Hepatocyte (in vitro differentiated cells): ENCODE measurements at regions not wholly inside any gene's neighbourhood (a gene's known extent, or its start where the extent isn't known, plus 50 kb on each side); places are given as distances from the start of the nearest gene placed in this dataset.

Experiments used
- DNase-seq: peaks from one replicate; pipeline ENCODE4 v3.0.0-alpha.2; 2016; ENCODE audit warnings: low spot score
- H2AFZ ChIP-seq: fragments of 200-600 bp; sonication (generic); 2 replicates; pipeline ENCODE4 v1.6.0; 2016; ENCODE audit warnings: antibody characterized with exemption, mild to moderate bottlenecking
- H3K27ac ChIP-seq: fragments of 200-600 bp; sonication (generic); 2 replicates; pipeline ENCODE4 v1.5.1; 2016; ENCODE audit warnings: mild to moderate bottlenecking
- H3K27me3 ChIP-seq: fragments of 200-600 bp; sonication (generic); 2 replicates; pipeline ENCODE4 v1.6.1; 2016
- H3K36me3 ChIP-seq: fragments of 200-600 bp; sonication (generic); replicated peaks from 2 replicates; pipeline ENCODE4 v1.5.1; 2016; ENCODE audit warnings: low read depth; ENCODE audit not compliant: insufficient read depth
- H3K4me1 ChIP-seq: fragments of 200-600 bp; sonication (generic); 2 replicates; pipeline ENCODE4 v1.5.1; 2016; ENCODE audit warnings: mild to moderate bottlenecking, moderate library complexity; ENCODE audit not compliant: insufficient read depth
- H3K4me2 ChIP-seq: fragments of 200-600 bp; sonication (generic); 2 replicates; pipeline ENCODE4 v1.6.0; 2016
- H3K4me3 ChIP-seq: fragments of 200-600 bp; sonication (generic); 2 replicates; pipeline ENCODE4 v1.5.1; 2016; ENCODE audit warnings: mild to moderate bottlenecking
- H3K79me2 ChIP-seq: fragments of 200-600 bp; sonication (generic); 2 replicates; pipeline ENCODE4 v1.6.0; 2017; ENCODE audit warnings: mild to moderate bottlenecking
- H3K9me2 ChIP-seq: fragments of 200-600 bp; sonication (generic); replicated peaks from 2 replicates; pipeline ENCODE4 v1.6.0; 2017; ENCODE audit warnings: mild to moderate bottlenecking; ENCODE audit not compliant: insufficient read depth
- H3K9me3 ChIP-seq: fragments of 200-600 bp; sonication (generic); 2 replicates; pipeline ENCODE4 v1.5.1; 2016; ENCODE audit warnings: low read depth, mild to moderate bottlenecking
- H4K20me1 ChIP-seq: fragments of 200-600 bp; sonication (generic); 2 replicates; pipeline ENCODE4 v1.6.0; 2016; ENCODE audit warnings: mild to moderate bottlenecking; ENCODE audit not compliant: insufficient read depth, poor library complexity, severe bottlenecking
- CTCF ChIP-seq: fragments of 200-600 bp; sonication (generic); IDR thresholded peaks from 2 replicates; pipeline ENCODE4 v1.5.1; 2016; ENCODE audit warnings: antibody characterized with exemption, mild to moderate bottlenecking; ENCODE audit not compliant: poor library complexity
- EZH2 ChIP-seq: fragments of 200-600 bp; sonication (generic); IDR thresholded peaks from 2 replicates; pipeline ENCODE4 v1.6.1; 2016; ENCODE audit warnings: antibody characterized with exemption, mild to moderate bottlenecking, borderline replicate concordance
- EZH2phosphoT487 ChIP-seq: fragments of 200-600 bp; sonication (generic); IDR thresholded peaks from one replicate; pipeline ENCODE4 v1.6.1; 2018; ENCODE audit warnings: antibody characterized with exemption, mild to moderate bottlenecking, low read depth, moderate library complexity; ENCODE audit not compliant: unreplicated experiment, severe bottlenecking
- WGBS: methylation state at CpG from one replicate; pipeline ENCODE4 v1.1.6; 2016; ENCODE audit warnings: low lambda C conversion rate; ENCODE audit errors: missing lambda C conversion rate; 5-methylcytosine and 5-hydroxymethylcytosine counted together

- Histone ChIP-seq H3K27me3 (no peaks in the 10 kb centered on the region), H3K36me3 (no peaks in the 10 kb centered on the region), H3K4me2 (no peak overlapping the region), H3K4me1 (no peaks in the 10 kb centered on the region), H3K27ac (no peak overlapping the region), H4K20me1 (no peaks in the 10 kb centered on the region), H3K79me2 (no peaks in the 10 kb centered on the region), H3K9me3 (no peaks in the 10 kb centered on the region), H3K4me3 (no peak overlapping the region), H3K9me2 (no peaks in the 10 kb centered on the region), H2AFZ (no peak overlapping the region)
- DNase-seq = no peak
- no peak for TF ChIP-seq EZH2phosphoT487
- TF ChIP-seq EZH2 = no peak
- TF ChIP-seq CTCF = no peak
- 61% methylated on average over 2 of the region's 2 CpGs for WGBS
These were observed 836.7 kb upstream of the CDH10 start for GRCh38 chr5:25481463-25481862.

GRCh38 chr5:25459082-25459481 lies 814.3 kb upstream of the CDH10 start:
- H3K27me3 ChIP-seq = no peaks in the 10 kb centered on the region
- H3K9me2 ChIP-seq = no peaks in the 10 kb centered on the region
- no peaks in the 10 kb centered on the region for H3K9me3 ChIP-seq
- H2AFZ ChIP-seq = no peak overlapping the region
- no peak overlapping the region for H3K27ac ChIP-seq
- no peak for DNase-seq
- H3K4me1 ChIP-seq = no peaks in the 10 kb centered on the region
- 98% methylated on average over 1 of the region's 1 CpG for WGBS
- no peak for TF ChIP-seq EZH2
- TF ChIP-seq EZH2phosphoT487 = no peak
- TF ChIP-seq CTCF = no peak
- H3K4me3 ChIP-seq = no peak overlapping the region
- no peaks in the 10 kb centered on the region for H3K36me3 ChIP-seq
- no peaks in the 10 kb centered on the region for H3K79me2 ChIP-seq
- no peaks in the 10 kb centered on the region for H4K20me1 ChIP-seq
- no peak overlapping the region for H3K4me2 ChIP-seq

GRCh38 chr5:25458628-25459027 lies 813.9 kb upstream of the CDH10 start:
- Histone ChIP-seq H4K20me1 (no peaks in the 10 kb centered on the region), H2AFZ (no peak overlapping the region), H3K9me2 (no peaks in the 10 kb centered on the region), H3K79me2 (no peaks in the 10 kb centered on the region), H3K27ac (no peak overlapping the region), H3K27me3 (no peaks in the 10 kb centered on the region), H3K36me3 (no peaks in the 10 kb centered on the region), H3K9me3 (no peaks in the 10 kb centered on the region), H3K4me1 (no peaks in the 10 kb centered on the region), H3K4me2 (no peak overlapping the region), H3K4me3 (no peak overlapping the region)
- 92% methylated on average over 2 of the region's 2 CpGs for WGBS
- TF ChIP-seq EZH2phosphoT487 (no peak), CTCF (no peak), EZH2 (no peak)
- no peak for DNase-seq

GRCh38 chr5:25453500-25453899 lies 808.7 kb upstream of the CDH10 start:
- no peaks in the 10 kb centered on the region for H3K79me2 ChIP-seq
- H2AFZ ChIP-seq = no peak overlapping the region

More at GRCh38 chr5:25453500-25453899, 808.7 kb upstream of the CDH10 start:
- no peaks in the 10 kb centered on the region for H3K9me2 ChIP-seq
- H3K4me3 ChIP-seq = no peak overlapping the region
- no peak overlapping the region for H3K4me2 ChIP-seq
- no peak overlapping the region for H3K27ac ChIP-seq
- H3K36me3 ChIP-seq = no peaks in the 10 kb centered on the region
- no peak for DNase-seq
- H3K27me3 ChIP-seq = no peaks in the 10 kb centered on the region
- H3K4me1 ChIP-seq = peaks cover under 1% of the 10 kb centered on the region
- H4K20me1 ChIP-seq = no peaks in the 10 kb centered on the region
- no peaks in the 10 kb centered on the region for H3K9me3 ChIP-seq
- TF ChIP-seq CTCF (no peak), EZH2 (no peak), EZH2phosphoT487 (no peak)
